ENCODE measurements at regions not wholly inside any gene's neighbourhood (a gene's known extent, or its start where the extent isn't known, plus 50 kb on each side); places are given as distances from the start of the nearest gene placed in this dataset.
"Not testable (repeated sequence)": the region's sequence is repeated elsewhere in the genome, so short reads cannot be mapped to it uniquely, and the experiment has no call there.

DNA sequence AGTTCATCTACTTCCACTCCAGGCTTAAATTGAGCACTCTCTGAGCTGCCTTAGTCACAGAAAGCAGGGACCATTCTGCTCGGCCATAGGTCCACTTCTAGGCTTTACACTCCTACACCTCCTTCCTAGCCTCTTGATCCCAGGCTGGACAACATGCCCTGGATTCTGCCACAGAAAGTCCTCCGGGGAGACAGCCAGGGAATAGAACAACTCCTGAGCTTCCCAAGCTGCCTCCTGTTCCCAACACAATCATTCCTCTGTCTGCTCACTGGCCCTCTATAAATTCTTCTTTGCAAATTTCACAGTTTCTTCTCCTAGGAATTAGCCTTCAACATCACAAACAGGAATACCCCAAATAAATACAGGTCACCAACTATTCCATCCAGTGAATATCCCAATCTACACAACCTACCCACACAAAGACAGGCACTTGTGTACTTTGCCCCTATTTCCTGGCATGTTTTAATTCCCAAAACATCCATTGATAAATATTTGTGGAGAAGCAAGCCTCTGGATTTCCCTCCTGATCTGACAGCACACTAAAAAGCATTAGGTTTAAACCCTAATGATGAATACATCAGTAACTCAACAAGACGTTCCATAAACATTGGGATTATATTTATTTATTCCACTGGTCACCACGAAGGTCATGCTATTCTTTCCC, 125.5 kb downstream of the ENC1 start:
- H3K4me3 ChIP-seq = no peak overlapping the region
- TF ChIP-seq, protein P1, sequence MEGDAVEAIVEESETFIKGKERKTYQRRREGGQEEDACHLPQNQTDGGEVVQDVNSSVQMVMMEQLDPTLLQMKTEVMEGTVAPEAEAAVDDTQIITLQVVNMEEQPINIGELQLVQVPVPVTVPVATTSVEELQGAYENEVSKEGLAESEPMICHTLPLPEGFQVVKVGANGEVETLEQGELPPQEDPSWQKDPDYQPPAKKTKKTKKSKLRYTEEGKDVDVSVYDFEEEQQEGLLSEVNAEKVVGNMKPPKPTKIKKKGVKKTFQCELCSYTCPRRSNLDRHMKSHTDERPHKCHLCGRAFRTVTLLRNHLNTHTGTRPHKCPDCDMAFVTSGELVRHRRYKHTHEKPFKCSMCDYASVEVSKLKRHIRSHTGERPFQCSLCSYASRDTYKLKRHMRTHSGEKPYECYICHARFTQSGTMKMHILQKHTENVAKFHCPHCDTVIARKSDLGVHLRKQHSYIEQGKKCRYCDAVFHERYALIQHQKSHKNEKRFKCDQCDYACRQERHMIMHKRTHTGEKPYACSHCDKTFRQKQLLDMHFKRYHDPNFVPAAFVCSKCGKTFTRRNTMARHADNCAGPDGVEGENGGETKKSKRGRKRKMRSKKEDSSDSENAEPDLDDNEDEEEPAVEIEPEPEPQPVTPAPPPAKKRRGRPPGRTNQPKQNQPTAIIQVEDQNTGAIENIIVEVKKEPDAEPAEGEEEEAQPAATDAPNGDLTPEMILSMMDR (IDR thresholded peaks at IDR 0.05) = no peak
- no peak for TF ChIP-seq POLR2A (IDR thresholded peaks at IDR 0.05)

DNA sequence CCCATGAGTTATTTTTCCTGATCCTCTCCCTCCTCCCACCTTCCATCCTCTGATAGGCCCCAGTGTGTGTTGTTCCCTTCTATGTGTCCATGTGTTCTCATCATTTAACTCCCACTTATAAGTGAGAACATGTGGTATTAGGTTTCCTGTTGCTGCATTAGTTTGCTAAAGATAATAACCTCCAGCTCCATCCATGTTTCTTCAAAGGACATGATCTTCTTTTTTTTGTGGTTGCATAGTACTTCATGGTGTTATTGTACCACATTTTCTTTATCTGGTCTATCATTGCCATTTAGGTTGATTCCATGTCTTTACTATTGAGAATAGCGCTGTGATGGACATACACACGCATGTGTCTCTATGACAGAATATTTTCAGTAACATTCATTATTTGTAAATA, 128.8 kb downstream of the ENC1 start:
- H3K36me3 ChIP-seq; H3K4me3 ChIP-seq; DNase-seq; H3K27me3 ChIP-seq; H3K27ac ChIP-seq; intact Hi-C loops (cut with DNase I; ENCODE audit: low total_unique reads); H3K4me1 ChIP-seq; H3K9me3 ChIP-seq: not testable (repeated sequence)

More for the DNA sequence above, 125.5 kb downstream of the ENC1 start:
- H3K9me3 ChIP-seq = no peaks in the 10 kb centered on the region
- intact Hi-C loops (cut with DNase I; ENCODE audit: low total_unique reads) = no loop called here
- no peak for DNase-seq
- H3K36me3 ChIP-seq = no peaks in the 10 kb centered on the region
- H3K27ac ChIP-seq = no peak overlapping the region
- H3K27me3 ChIP-seq = no peaks in the 10 kb centered on the region
- H3K4me1 ChIP-seq = no peaks in the 10 kb centered on the region

DNA sequence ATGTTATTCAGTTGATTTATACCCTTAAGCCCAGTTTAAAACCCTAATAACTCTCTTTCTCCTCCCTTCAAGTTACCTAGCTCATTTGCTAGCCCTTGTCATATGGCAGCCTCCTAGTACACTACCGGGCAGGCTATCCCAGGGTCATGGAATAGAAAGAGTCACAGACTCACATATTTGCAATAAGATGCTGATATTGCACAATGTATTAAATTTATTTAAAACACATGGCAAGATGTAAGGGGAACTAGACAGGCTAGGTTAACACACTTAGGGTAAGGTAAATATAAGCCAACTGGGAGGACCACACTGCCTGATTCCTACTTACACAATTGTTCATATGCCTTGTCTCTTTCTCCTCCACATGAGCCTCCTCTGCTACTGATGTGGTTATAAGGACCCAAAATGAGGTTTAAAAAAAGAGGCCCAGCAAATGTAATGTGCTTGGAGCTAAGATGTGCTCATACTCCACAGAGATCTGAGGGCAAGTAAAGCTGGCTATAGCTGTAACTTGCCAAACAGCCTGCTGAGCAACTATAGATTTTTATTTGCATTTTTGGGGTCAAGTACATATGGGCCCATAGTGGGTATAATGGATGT, 130.0 kb downstream of the ENC1 start:
- H3K4me1 ChIP-seq = no peaks in the 10 kb centered on the region
- intact Hi-C loops (cut with DNase I; ENCODE audit: low total_unique reads) = no loop called here
- TF ChIP-seq, protein P1 (IDR thresholded peaks at IDR 0.05) = no peak
- TF ChIP-seq POLR2A (IDR thresholded peaks at IDR 0.05) = no peak
- DNase-seq = no peak
- H3K4me3 ChIP-seq = no peak overlapping the region
- no peaks in the 10 kb centered on the region for H3K27me3 ChIP-seq
- no peak overlapping the region for H3K27ac ChIP-seq
- H3K9me3 ChIP-seq = no peaks in the 10 kb centered on the region
- H3K36me3 ChIP-seq = no peaks in the 10 kb centered on the region

DNA sequence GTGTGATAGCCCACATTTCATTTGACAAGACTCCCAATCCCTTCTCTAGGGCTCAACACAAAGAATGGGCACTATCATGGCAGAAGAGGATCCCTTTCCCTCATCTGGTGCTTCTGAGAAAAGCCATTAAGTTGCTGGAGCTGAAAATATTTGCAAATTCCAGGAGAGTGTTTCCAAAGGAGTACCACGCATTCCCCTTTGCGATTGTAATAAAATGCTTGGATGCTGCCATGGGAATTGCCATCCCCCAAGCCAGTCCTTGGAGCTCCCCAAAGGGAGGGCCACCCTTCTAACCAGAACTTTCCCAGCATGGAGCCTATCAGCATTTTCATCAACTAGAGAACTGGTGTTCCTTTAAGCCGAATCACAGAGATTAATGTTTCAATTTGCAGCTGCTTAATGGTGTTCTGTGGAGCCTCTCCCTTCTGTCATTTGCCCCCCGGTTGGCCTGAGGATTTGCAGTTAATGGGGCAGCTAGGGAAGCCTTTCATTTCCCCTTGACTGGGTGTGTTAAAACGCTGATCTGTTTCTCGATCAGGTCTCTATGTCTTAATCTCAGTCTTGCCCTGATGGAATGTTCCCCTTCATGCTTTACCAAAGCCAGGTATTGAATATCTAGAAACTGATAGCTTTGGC, 133.0 kb downstream of the ENC1 start:
- intact Hi-C loops (cut with DNase I; ENCODE audit: low total_unique reads) = no loop called here

DNA sequence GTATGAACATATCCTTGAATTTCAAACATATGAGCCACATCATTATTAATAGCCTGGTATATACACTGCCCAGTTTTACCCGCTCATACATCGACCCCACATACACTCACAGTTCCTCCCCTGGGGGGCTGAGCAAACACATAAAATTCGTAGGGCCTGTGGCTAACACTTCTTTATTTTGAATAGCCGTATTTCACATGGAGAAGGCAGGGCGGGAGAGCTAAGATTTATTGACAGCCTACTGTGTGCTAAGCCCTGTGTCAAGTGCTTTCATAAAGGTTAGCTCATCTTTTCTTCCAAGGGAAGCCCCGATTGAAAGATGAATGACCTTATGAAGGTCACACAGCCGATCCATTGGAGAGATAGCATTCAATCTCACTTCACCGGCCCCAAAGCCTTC, 134.4 kb downstream of the ENC1 start:
- no peak for DNase-seq
- no peak overlapping the region for H3K27ac ChIP-seq
- intact Hi-C loops (cut with DNase I; ENCODE audit: low total_unique reads) = no loop called here

More for the DNA sequence above, 133.0 kb downstream of the ENC1 start:
- Histone ChIP-seq H3K9me3 (no peaks in the 10 kb centered on the region), H3K4me3 (no peak overlapping the region), H3K36me3 (no peaks in the 10 kb centered on the region), H3K4me1 (no peaks in the 10 kb centered on the region), H3K27me3 (no peaks in the 10 kb centered on the region), H3K27ac (no peak overlapping the region)
- no peak for TF ChIP-seq POLR2A (IDR thresholded peaks at IDR 0.05)
- TF ChIP-seq, protein P1 (IDR thresholded peaks at IDR 0.05) = no peak
- no peak for DNase-seq

More for the DNA sequence above, 134.4 kb downstream of the ENC1 start:
- H3K9me3 ChIP-seq = no peaks in the 10 kb centered on the region
- no peaks in the 10 kb centered on the region for H3K27me3 ChIP-seq
- H3K36me3 ChIP-seq = no peaks in the 10 kb centered on the region
- no peaks in the 10 kb centered on the region for H3K4me1 ChIP-seq
- TF ChIP-seq POLR2A (IDR thresholded peaks at IDR 0.05) = no peak
- TF ChIP-seq, protein P1 (IDR thresholded peaks at IDR 0.05) = no peak
- no peak overlapping the region for H3K4me3 ChIP-seq

Data from uterus (tissue), 3 donors.